ENCODE measurements at regions not wholly inside any gene's neighbourhood (a gene's known extent, or its start where the extent isn't known, plus 50 kb on each side); places are given as distances from the start of the nearest gene placed in this dataset.

- Histone ChIP-seq H3K4me1 (ENCODE audit: insufficient read depth, low read length) (no peaks in the 10 kb centered on the region), H3K9me3 (ENCODE audit: control insufficient read depth in 1 of 2, low read length in 2 of 2) (no peaks in the 10 kb centered on the region), H3K27me3 (ENCODE audit: insufficient read depth, low read length) (no peaks in the 10 kb centered on the region), H3K36me3 (ENCODE audit: insufficient read depth, low read length) (no peaks in the 10 kb centered on the region), H3K4me3 (ENCODE audit: low read length in 2 of 2) (no peak overlapping the region), H3K27ac (ENCODE audit: low read depth, low read length) (no peak overlapping the region)
- H3K4me3 Mint-ChIP-seq, result no peak overlapping the region
- H3K36me3 Mint-ChIP-seq, result no peaks in the 10 kb centered on the region
- H3K9me3 Mint-ChIP-seq, result no peaks in the 10 kb centered on the region
- DNase-seq, result no peak
- ChIA-PET CTCF (ENCODE audit: partially characterized antibody) (no interaction called here), POLR2A (ENCODE audit: partially characterized antibody) (no interaction called here)
- H3K4me1 Mint-ChIP-seq, result no peaks in the 10 kb centered on the region
- H3K27ac Mint-ChIP-seq, result no peak overlapping the region
- no peaks in the 10 kb centered on the region for H3K27me3 Mint-ChIP-seq
- intact Hi-C loops (cut with micrococcal nuclease), result no loop called here
Measured at GRCh38 chr2:198807131-198807530, 650.6 kb downstream of the SATB2 start.

- H3K27me3 ChIP-seq (ENCODE audit: insufficient read depth, low read length), result no peaks in the 10 kb centered on the region
- H3K4me1 Mint-ChIP-seq, result no peaks in the 10 kb centered on the region
Measured at GRCh38 chr2:198795419-198795818, 662.3 kb downstream of the SATB2 start.

GRCh38 chr2:198791623-198792022 lies 666.1 kb downstream of the SATB2 start:
- no peak for DNase-seq
- Mint-ChIP-seq H3K4me3 (no peak overlapping the region), H3K27ac (no peak overlapping the region), H3K4me1 (no peaks in the 10 kb centered on the region), H3K9me3 (peaks cover 0 to 2% (median 0%) of the 10 kb centered on the region in 8 donors), H3K27me3 (peaks cover 0 to 1% of the 10 kb centered on the region in 2 donors), H3K36me3 (no peaks in the 10 kb centered on the region)
- no peaks in the 10 kb centered on the region for H3K36me3 ChIP-seq (ENCODE audit: insufficient read depth, low read length)
- H3K4me1 ChIP-seq (ENCODE audit: insufficient read depth, low read length), result no peaks in the 10 kb centered on the region
- no peaks in the 10 kb centered on the region for H3K27me3 ChIP-seq (ENCODE audit: insufficient read depth, low read length)
- no peak overlapping the region for H3K27ac ChIP-seq (ENCODE audit: low read depth, low read length)
- no peak overlapping the region for H3K4me3 ChIP-seq (ENCODE audit: low read length in 2 of 2)
- ChIA-PET POLR2A (ENCODE audit: partially characterized antibody) (no interaction called here), CTCF (ENCODE audit: partially characterized antibody) (no interaction called here)
- H3K9me3 ChIP-seq (ENCODE audit: control insufficient read depth in 1 of 2, low read length in 2 of 2), result no peaks in the 10 kb centered on the region
- intact Hi-C loops (cut with micrococcal nuclease), result no loop called here

More at GRCh38 chr2:198795419-198795818, 662.3 kb downstream of the SATB2 start:
- H3K4me1 ChIP-seq (ENCODE audit: insufficient read depth, low read length), result no peaks in the 10 kb centered on the region
- H3K27me3 Mint-ChIP-seq, result no peaks in the 10 kb centered on the region
- H3K27ac Mint-ChIP-seq, result no peak overlapping the region
- H3K4me3 ChIP-seq (ENCODE audit: low read length in 2 of 2), result no peak overlapping the region
- H3K9me3 Mint-ChIP-seq, result peaks cover 0 to 5% (median 0%) of the 10 kb centered on the region in 8 donors
- DNase-seq, result no peak
- no peaks in the 10 kb centered on the region for H3K36me3 Mint-ChIP-seq
- intact Hi-C loops (cut with micrococcal nuclease), result no loop called here
- ChIA-PET CTCF (ENCODE audit: partially characterized antibody) (no interaction called here), POLR2A (ENCODE audit: partially characterized antibody) (no interaction called here)
- H3K27ac ChIP-seq (ENCODE audit: low read depth, low read length), result no peak overlapping the region
- H3K4me3 Mint-ChIP-seq, result no peak overlapping the region
- H3K36me3 ChIP-seq (ENCODE audit: insufficient read depth, low read length), result no peaks in the 10 kb centered on the region
- no peaks in the 10 kb centered on the region for H3K9me3 ChIP-seq (ENCODE audit: control insufficient read depth in 1 of 2, low read length in 2 of 2)

DNA sequence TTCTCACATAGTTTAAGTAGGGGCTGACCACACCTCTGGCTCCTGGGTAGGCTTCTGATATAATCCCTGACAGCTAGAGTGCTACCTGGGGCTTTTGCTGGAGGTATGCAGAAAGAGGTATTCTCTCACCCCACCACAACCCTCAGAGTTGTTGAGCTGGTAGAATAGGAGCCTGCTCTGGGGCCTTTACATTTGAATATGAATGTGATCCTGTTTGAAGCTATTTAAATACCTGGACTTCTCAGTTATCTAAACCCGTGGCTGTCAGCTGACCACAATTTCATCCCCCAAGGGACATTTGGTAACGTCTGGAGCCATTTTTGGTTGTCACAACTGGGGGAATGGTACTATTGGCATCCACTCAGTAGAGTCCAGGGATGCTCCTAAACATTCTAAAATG lies 669.1 kb downstream of the SATB2 start:
- H3K27ac ChIP-seq (ENCODE audit: low read depth, low read length), result no peak overlapping the region
- no peaks in the 10 kb centered on the region for H3K36me3 ChIP-seq (ENCODE audit: insufficient read depth, low read length)
- no peak for DNase-seq
- Mint-ChIP-seq H3K27me3 (peaks cover 0 to 1% of the 10 kb centered on the region in 2 donors), H3K36me3 (no peaks in the 10 kb centered on the region), H3K4me1 (no peaks in the 10 kb centered on the region), H3K4me3 (no peak overlapping the region), H3K27ac (no peak overlapping the region), H3K9me3 (peaks cover 0 to 9% (median 0%) of the 10 kb centered on the region in 8 donors)
- ChIA-PET CTCF (ENCODE audit: partially characterized antibody) (no interaction called here), POLR2A (ENCODE audit: partially characterized antibody) (no interaction called here)
- no peaks in the 10 kb centered on the region for H3K27me3 ChIP-seq (ENCODE audit: insufficient read depth, low read length)
- H3K4me1 ChIP-seq (ENCODE audit: insufficient read depth, low read length), result no peaks in the 10 kb centered on the region
- H3K4me3 ChIP-seq (ENCODE audit: low read length in 2 of 2), result no peak overlapping the region
- no peaks in the 10 kb centered on the region for H3K9me3 ChIP-seq (ENCODE audit: control insufficient read depth in 1 of 2, low read length in 2 of 2)
- intact Hi-C loops (cut with micrococcal nuclease), result no loop called here

DNA sequence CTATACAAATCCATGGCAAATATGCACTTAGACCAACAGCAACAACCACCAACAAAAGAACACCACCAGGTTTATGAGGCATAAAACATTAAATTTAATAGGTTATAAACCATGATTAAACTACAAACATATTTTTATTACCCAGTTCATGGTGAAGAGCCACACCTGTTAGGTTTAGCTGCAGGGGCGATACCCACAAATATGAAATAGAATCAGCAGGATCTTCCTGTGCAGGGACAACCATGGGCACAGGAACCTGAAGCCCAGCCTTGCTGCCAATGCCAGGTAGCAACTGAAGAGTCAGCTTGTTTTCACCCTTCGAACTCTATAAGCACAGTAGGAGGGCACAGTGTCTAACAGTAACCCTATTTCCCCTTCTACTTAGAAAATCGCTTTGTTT lies 675.0 kb downstream of the SATB2 start:
- Histone ChIP-seq H3K36me3 (ENCODE audit: insufficient read depth, low read length) (no peaks in the 10 kb centered on the region), H3K27me3 (ENCODE audit: insufficient read depth, low read length) (no peaks in the 10 kb centered on the region), H3K9me3 (ENCODE audit: control insufficient read depth in 1 of 2, low read length in 2 of 2) (no peaks in the 10 kb centered on the region), H3K27ac (ENCODE audit: low read depth, low read length) (no peak overlapping the region), H3K4me1 (ENCODE audit: insufficient read depth, low read length) (no peaks in the 10 kb centered on the region), H3K4me3 (ENCODE audit: low read length in 2 of 2) (no peak overlapping the region)
- Mint-ChIP-seq H3K27me3 (peaks cover 1% of the 10 kb centered on the region in 2 donors), H3K9me3 (peaks cover 0 to 14% (median 1%) of the 10 kb centered on the region in 8 donors), H3K27ac (no peak overlapping the region), H3K4me1 (no peaks in the 10 kb centered on the region), H3K36me3 (no peaks in the 10 kb centered on the region), H3K4me3 (no peak overlapping the region)
- no peak for DNase-seq
- intact Hi-C loops (cut with micrococcal nuclease), result no loop called here
- ChIA-PET POLR2A (ENCODE audit: partially characterized antibody) (no interaction called here), CTCF (ENCODE audit: partially characterized antibody) (no interaction called here)

DNA sequence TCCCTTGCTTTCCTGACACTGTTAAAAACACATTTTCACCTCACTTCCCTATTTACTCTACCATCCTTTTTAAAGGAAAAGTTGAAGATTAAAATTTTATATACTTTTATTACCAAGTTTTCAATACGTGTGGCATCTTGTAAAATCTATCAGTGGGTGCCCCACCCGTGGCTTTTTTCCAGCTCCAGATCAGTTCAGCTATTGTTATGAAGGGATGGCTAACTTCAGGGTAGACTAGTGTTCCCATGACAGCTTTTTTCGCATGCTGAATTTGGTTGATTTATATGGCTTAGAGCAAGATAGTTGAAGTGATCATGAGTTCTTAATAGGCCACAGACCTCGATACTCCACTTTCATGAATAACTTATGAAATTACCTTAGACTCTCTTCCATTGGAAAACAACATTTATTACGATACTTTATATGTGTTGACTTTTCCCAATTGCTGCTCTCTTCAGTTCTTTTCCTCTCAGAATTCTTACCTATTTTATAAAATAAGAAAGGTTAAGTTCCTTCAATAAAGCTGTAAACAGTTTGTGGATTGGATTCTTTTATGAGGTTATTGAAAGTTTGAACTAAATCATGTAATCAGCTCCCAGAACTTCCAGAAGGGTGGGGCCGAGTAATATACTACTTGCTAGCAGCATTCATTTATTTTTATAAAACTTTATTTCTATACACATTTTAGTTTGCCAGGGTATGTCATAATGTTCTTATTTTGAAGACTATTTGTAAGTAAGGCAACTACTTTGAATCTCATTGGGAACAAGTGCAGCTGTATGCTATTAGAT lies 680.9 kb downstream of the SATB2 start:
- H3K4me1 ChIP-seq (ENCODE audit: insufficient read depth, low read length), result no peaks in the 10 kb centered on the region
- H3K4me1 Mint-ChIP-seq, result no peaks in the 10 kb centered on the region
- H3K27me3 ChIP-seq (ENCODE audit: insufficient read depth, low read length), result no peaks in the 10 kb centered on the region
- intact Hi-C loops (cut with micrococcal nuclease), result no loop called here
- H3K36me3 ChIP-seq (ENCODE audit: insufficient read depth, low read length), result no peaks in the 10 kb centered on the region
- no peak overlapping the region for H3K27ac ChIP-seq (ENCODE audit: low read depth, low read length)
- no peak for DNase-seq
- no peak overlapping the region for H3K27ac Mint-ChIP-seq
- H3K9me3 Mint-ChIP-seq, result peaks cover 0 to 2% (median 0%) of the 10 kb centered on the region in 8 donors
- H3K9me3 ChIP-seq (ENCODE audit: control insufficient read depth in 1 of 2, low read length in 2 of 2), result no peaks in the 10 kb centered on the region
- no peaks in the 10 kb centered on the region for H3K36me3 Mint-ChIP-seq
- H3K4me3 Mint-ChIP-seq, result no peak overlapping the region
- ChIA-PET POLR2A (ENCODE audit: partially characterized antibody) (no interaction called here), CTCF (ENCODE audit: partially characterized antibody) (no interaction called here)
- H3K27me3 Mint-ChIP-seq, result peaks cover 0 to 1% of the 10 kb centered on the region in 2 donors
- H3K4me3 ChIP-seq (ENCODE audit: low read length in 2 of 2), result no peak overlapping the region

DNA sequence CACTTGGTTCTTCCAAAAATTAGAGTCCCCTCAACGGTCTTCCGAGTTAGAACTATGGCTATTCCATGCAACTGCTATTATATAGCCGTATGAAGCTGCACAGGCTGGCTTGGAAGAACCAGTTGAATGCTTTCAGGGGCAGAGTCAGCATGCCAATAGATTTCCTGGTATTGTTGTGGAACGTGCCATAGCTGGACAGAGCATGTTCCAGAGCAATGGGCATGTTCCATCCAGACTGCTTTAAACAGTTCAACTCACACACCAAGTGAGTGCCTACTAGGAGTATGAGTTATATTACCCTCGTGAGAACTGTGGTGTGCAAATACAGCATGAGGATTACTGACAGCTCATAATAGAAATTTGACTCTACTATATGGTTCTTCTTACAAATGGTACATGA lies 682.0 kb downstream of the SATB2 start:
- no peaks in the 10 kb centered on the region for H3K4me1 ChIP-seq (ENCODE audit: insufficient read depth, low read length)
- Mint-ChIP-seq H3K4me3 (no peak overlapping the region), H3K27me3 (peaks cover 0 to 1% of the 10 kb centered on the region in 2 donors), H3K4me1 (no peaks in the 10 kb centered on the region), H3K27ac (no peak overlapping the region), H3K36me3 (no peaks in the 10 kb centered on the region), H3K9me3 (peaks cover 0 to 2% (median 0%) of the 10 kb centered on the region in 8 donors)
- no peaks in the 10 kb centered on the region for H3K9me3 ChIP-seq (ENCODE audit: control insufficient read depth in 1 of 2, low read length in 2 of 2)
- no peak overlapping the region for H3K27ac ChIP-seq (ENCODE audit: low read depth, low read length)
- ChIA-PET POLR2A (ENCODE audit: partially characterized antibody) (no interaction called here), CTCF (ENCODE audit: partially characterized antibody) (no interaction called here)
- H3K27me3 ChIP-seq (ENCODE audit: insufficient read depth, low read length), result no peaks in the 10 kb centered on the region
- DNase-seq, result no peak
- intact Hi-C loops (cut with micrococcal nuclease), result no loop called here
- H3K36me3 ChIP-seq (ENCODE audit: insufficient read depth, low read length), result no peaks in the 10 kb centered on the region
- no peak overlapping the region for H3K4me3 ChIP-seq (ENCODE audit: low read length in 2 of 2)

Measured in CD4-positive, alpha-beta memory T cell (primary cell).